HG02759 (cell line): ENCODE measurements at regions not wholly inside any gene's neighbourhood (a gene's known extent, or its start where the extent isn't known, plus 50 kb on each side); places are given as distances from the start of the nearest gene placed in this dataset.

Experiments used
- ATAC-seq: cut with Tn5 transposase; IDR thresholded peaks from one replicate; pipeline ENCODE4 v1.9.1; 2021; ENCODE audit warnings: mild to moderate bottlenecking, moderate library complexity; ENCODE audit not compliant: unreplicated experiment

DNA sequence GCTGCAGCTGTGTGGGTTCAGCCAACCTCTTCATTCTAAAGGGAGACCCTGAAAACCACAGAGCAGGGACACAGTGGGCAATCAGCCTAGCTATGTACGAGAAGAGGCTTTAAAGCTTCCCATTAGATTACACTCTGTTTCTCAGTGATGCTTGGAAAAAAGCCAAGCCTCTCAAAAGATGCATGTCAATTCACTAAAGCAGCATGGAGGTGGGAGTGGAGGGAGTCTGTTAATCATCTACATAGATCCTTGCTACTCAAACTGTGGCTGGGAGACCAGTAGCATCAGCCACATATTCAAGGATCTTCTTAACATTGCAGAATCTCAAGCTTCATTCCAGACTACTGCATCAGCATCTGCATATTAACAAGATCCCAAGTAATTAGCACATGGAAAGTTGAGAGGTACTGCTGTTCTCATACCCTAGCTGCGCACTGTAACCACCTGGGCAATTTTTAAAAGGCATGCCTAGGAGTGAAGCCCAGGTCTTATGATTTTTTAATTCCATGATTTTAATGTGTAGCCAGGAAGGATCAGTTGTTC lies 305.9 kb downstream of the PMP22 start:
- ATAC-seq: no peak

- no peak for ATAC-seq
Measured at GRCh38 chr17:14953405-14953804, 311.7 kb downstream of the PMP22 start.

- no peak for ATAC-seq
Measured at GRCh38 chr17:14950686-14951085, 314.4 kb downstream of the PMP22 start.

GRCh38 chr17:14950216-14950615 lies 314.9 kb downstream of the PMP22 start:
- no peak for ATAC-seq

- no peak for ATAC-seq
Measured at GRCh38 chr17:14947671-14948070, 317.5 kb downstream of the PMP22 start.

- ATAC-seq: no peak
Measured at GRCh38 chr17:14946481-14946880, 318.6 kb downstream of the PMP22 start.

GRCh38 chr17:14942526-14943190 lies 322.5 kb downstream of the PMP22 start:
- ATAC-seq: no peak

DNA sequence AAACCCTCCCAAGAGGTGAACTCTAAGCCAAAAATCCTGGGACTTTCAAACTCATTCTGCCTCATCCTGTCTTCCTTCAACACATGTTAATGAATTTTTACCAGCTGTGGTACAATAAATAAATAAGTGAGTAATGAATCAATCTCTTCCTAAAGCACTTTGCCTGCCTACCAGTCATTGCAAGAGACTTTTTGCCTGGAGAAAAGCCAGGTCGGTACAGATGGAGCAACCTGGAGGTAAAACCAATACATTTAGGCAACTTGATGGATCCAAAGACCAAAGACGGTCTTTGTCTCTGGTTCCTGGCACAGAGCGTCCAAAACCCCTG lies 324.2 kb downstream of the PMP22 start:
- ATAC-seq: no peak

GRCh38 chr17:14940108-14940937 lies 324.8 kb downstream of the PMP22 start:
- no peak for ATAC-seq

- ATAC-seq: no peak
Measured at GRCh38 chr17:14935845-14936485, 329.2 kb downstream of the PMP22 start.

- no peak for ATAC-seq
Measured at GRCh38 chr17:14935139-14935841, 329.8 kb downstream of the PMP22 start.

DNA sequence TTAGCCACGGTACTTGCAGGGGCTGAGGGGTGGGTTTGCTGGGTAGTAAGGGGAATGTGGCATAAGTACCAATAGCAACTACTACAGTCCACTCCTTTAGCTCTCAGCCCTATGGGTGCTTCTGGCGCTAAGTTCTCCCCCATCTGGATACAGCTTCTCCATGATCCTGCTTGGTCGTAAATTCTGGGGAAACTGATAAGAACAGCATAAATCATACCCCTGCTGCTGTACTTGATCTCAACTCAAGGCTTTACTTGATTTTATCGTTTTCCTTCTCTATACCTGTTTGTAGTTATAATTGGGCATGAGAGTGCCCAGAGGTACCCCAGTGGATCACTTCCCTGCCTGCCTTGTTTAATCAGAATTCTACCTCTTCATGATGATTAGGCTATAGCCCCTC lies 331.4 kb downstream of the PMP22 start:
- ATAC-seq: no peak

- ATAC-seq: no peak
Measured at GRCh38 chr17:14926526-14927122, 338.5 kb downstream of the PMP22 start.

- no peak for ATAC-seq
Measured at GRCh38 chr17:14926073-14926472, 339.1 kb downstream of the PMP22 start.

DNA sequence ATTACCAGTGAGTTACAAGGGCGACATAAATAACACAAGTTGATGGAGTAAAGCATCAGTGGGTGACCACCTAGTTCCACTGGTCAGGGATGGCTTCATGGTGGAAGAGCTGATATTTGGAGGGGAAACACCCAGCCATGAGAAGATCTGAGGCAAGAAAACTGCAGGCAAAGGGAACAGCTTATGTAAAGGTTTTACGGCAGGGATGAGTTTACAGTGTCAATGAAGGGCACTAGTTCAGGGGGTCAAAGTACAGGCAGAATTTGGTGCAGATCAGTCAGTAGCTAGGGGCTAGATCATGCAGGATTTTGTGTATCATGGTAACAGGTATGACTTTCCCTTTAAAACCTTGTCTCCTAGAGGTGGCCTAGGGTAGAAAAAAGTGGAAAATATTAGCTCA lies 339.6 kb downstream of the PMP22 start:
- no peak for ATAC-seq

DNA sequence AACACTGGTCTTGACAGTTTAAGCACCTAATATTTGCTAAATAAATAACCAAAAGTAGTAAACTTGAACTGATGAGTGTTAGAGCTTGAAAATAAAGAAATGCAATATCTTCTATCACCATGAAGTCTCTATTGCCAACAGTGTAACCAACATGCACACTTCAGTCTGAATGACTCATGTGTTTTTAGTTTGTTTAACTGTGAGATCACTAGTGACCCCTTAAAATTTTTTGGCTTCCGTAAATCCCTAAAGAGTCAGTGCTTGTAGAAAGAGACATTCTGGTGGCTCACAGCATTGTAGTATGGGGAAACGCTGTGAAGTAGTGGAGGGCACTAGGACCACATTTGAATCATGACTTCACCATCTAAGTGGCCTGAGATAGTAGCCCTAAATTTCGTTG lies 341.1 kb downstream of the PMP22 start:
- ATAC-seq: no peak

DNA sequence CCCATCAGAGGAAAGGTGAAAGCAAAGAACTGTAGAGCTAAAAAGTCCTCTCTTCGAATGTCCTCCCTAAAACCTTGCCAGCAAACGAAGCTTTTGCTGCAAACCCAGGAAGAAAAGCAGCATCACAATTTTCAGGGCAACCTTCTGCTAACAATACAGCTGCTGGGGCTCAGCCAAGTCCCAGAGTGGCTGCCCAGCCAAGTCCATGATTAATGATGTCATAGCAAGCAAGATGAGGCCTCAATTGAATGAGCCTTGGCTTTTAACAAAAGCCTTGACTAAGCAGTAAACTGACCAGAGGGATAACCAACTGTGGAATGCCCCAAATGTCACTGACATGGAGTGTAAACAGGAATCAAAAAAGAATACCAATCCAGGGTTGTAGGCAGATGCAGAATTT lies 342.7 kb downstream of the PMP22 start:
- ATAC-seq: no peak

DNA sequence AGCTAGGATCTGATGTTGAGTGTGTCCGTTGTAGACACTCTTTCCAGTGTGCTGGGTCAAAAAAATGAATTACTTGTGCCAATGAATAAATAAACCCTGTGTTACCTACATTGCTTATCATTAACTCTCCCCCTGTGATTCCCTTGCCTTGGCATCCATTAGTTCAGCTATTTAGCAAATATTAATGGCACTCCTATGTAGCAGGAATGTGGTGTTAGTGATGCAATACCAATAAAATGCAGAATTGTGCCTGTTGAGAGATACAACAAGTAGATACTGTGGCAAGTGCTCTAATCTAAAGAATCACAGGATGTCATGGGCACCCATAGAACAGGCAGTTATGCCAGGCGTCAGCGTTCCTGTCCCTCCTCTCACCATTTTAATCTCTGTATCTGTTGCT lies 343.2 kb downstream of the PMP22 start:
- no peak for ATAC-seq

- ATAC-seq: no peak
Measured at GRCh38 chr17:14919631-14920213, 345.4 kb downstream of the PMP22 start.

- no peak for ATAC-seq
Measured at GRCh38 chr17:14919094-14919493, 346.0 kb downstream of the PMP22 start.
